Left ventricle myocardium inferior (tissue), 1 donor: ENCODE measurements at regions not wholly inside any gene's neighbourhood (a gene's known extent, or its start where the extent isn't known, plus 50 kb on each side); places are given as distances from the start of the nearest gene placed in this dataset.
"Not testable (repeated sequence)": the region's sequence is repeated elsewhere in the genome, so short reads cannot be mapped to it uniquely, and the experiment has no call there.

Source experiments
- DNase-seq: peaks from one replicate; pipeline ENCODE4 v3.0.0-alpha.2; 2020
- H3K27ac ChIP-seq: fragments of 200-600 bp; replicated peaks from 2 replicates; pipeline ENCODE4 v1.8.0; 2021
- H3K27me3 ChIP-seq: fragments of 200-600 bp; 2 replicates; pipeline ENCODE4 v1.8.0; 2021; ENCODE audit warnings: low read depth
- H3K36me3 ChIP-seq: fragments of 200-600 bp; 2 replicates; pipeline ENCODE4 v1.8.0; 2021
- H3K4me1 ChIP-seq: fragments of 200-600 bp; 2 replicates; pipeline ENCODE4 v1.8.0; 2021
- H3K4me3 ChIP-seq: fragments of 200-600 bp; 2 replicates; pipeline ENCODE4 v1.8.0; 2021; ENCODE audit warnings: mild to moderate bottlenecking, moderate library complexity
- H3K9me3 ChIP-seq: fragments of 200-600 bp; replicated peaks from 2 replicates; pipeline ENCODE4 v1.8.0; 2021
- CTCF ChIP-seq: fragments of 200-600 bp; IDR thresholded peaks from 2 replicates; pipeline ENCODE4 v1.8.0; 2021; ENCODE audit warnings: antibody characterized with exemption, mild to moderate bottlenecking, borderline replicate concordance
- intact Hi-C: fragments of 100-400 bp; cut with micrococcal nuclease; formaldehyde crosslinking; loops from one replicate; pipeline ENCODE4 v1.11.0; 2022
- donor health status: DM: no; HTN: yes; CAD: no; lungs with severe emphysema.

- H3K27me3 ChIP-seq, H3K36me3 ChIP-seq, H3K4me1 ChIP-seq, H3K27ac ChIP-seq, H3K4me3 ChIP-seq, DNase-seq, intact Hi-C loops, H3K9me3 ChIP-seq: not testable (repeated sequence)
Measured at GRCh38 chr15:53923741-53924140, 54.5 kb upstream of the UNC13C start.

GRCh38 chr15:53918180-53919079, 59.8 kb upstream of the UNC13C start:
- no peak for DNase-seq
- Histone ChIP-seq H3K4me1 (no peaks in the 10 kb centered on the region), H3K27me3 (no peaks in the 10 kb centered on the region), H3K27ac (no peak overlapping the region), H3K36me3 (no peaks in the 10 kb centered on the region), H3K4me3 (no peak overlapping the region), H3K9me3 (no peaks in the 10 kb centered on the region)
- intact Hi-C loops = no loop called here
- no peak for TF ChIP-seq CTCF

- Histone ChIP-seq H3K27ac (no peak overlapping the region), H3K4me1 (no peaks in the 10 kb centered on the region), H3K4me3 (no peak overlapping the region), H3K36me3 (no peaks in the 10 kb centered on the region), H3K9me3 (no peaks in the 10 kb centered on the region), H3K27me3 (no peaks in the 10 kb centered on the region)
- no peak for TF ChIP-seq CTCF
- intact Hi-C loops = no loop called here
- no peak for DNase-seq
Measured at GRCh38 chr15:53917109-53917508, 61.1 kb upstream of the UNC13C start.

GRCh38 chr15:53911431-53911830, 66.8 kb upstream of the UNC13C start:
- Histone ChIP-seq H3K4me3 (no peak overlapping the region), H3K36me3 (no peaks in the 10 kb centered on the region), H3K4me1 (no peaks in the 10 kb centered on the region), H3K27me3 (peaks cover 14% of the 10 kb centered on the region), H3K27ac (no peak overlapping the region), H3K9me3 (no peaks in the 10 kb centered on the region)
- intact Hi-C loops = no loop called here
- no peak for DNase-seq
- TF ChIP-seq CTCF = no peak

- H3K9me3 ChIP-seq = no peaks in the 10 kb centered on the region
- peaks cover 14% of the 10 kb centered on the region for H3K27me3 ChIP-seq
- H3K27ac ChIP-seq = no peak overlapping the region
- H3K4me3 ChIP-seq = no peak overlapping the region
- H3K4me1 ChIP-seq = no peaks in the 10 kb centered on the region
- no peaks in the 10 kb centered on the region for H3K36me3 ChIP-seq
- TF ChIP-seq CTCF = no peak
- intact Hi-C loops = no loop called here
- DNase-seq = no peak
Measured at GRCh38 chr15:53910852-53911251, 67.4 kb upstream of the UNC13C start.

GRCh38 chr15:53910236-53910849, 67.9 kb upstream of the UNC13C start:
- no peaks in the 10 kb centered on the region for H3K9me3 ChIP-seq
- TF ChIP-seq CTCF = no peak
- no peaks in the 10 kb centered on the region for H3K4me1 ChIP-seq
- DNase-seq = no peak
- no peak overlapping the region for H3K4me3 ChIP-seq
- H3K36me3 ChIP-seq = no peaks in the 10 kb centered on the region
- no peak overlapping the region for H3K27ac ChIP-seq
- intact Hi-C loops = no loop called here
- peaks cover 14% of the 10 kb centered on the region for H3K27me3 ChIP-seq
